HT-29 (cell line): ENCODE measurements at regions not wholly inside any gene's neighbourhood (a gene's known extent, or its start where the extent isn't known, plus 50 kb on each side); places are given as distances from the start of the nearest gene placed in this dataset.
"Not testable (repeated sequence)": the region's sequence is repeated elsewhere in the genome, so short reads cannot be mapped to it uniquely, and the experiment has no call there.

ENCODE experiments used
- DNase-seq: peaks from one replicate; pipeline ENCODE4 v3.0.0-alpha.2; 2015; ENCODE audit warnings: low spot score

- not testable (repeated sequence) for DNase-seq
Measured at GRCh38 chr15:59786466-59786865, 97.3 kb upstream of the BNIP2 start.

DNA sequence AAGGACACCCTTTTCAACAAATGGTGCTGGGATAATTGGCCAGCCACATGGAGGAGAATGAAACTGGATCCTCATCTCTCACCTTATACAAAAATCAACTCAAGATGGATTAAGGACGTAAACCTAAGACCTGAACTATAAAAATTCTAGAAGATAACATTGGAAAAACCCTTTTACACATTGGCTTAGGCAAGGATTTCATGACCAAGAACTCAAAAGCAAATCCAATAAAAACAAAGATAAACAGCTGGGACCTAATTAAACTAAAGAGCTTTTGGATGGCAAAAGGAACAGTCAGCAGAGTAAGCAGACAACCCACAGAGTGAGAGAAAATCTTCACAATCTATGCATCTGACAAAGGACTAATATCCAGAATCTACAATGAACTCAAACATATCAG is 96.9 kb upstream of the BNIP2 start:
- DNase-seq, result not testable (repeated sequence)

- not testable (repeated sequence) for DNase-seq
Measured at GRCh38 chr15:59783774-59784520, 94.8 kb upstream of the BNIP2 start.

DNA sequence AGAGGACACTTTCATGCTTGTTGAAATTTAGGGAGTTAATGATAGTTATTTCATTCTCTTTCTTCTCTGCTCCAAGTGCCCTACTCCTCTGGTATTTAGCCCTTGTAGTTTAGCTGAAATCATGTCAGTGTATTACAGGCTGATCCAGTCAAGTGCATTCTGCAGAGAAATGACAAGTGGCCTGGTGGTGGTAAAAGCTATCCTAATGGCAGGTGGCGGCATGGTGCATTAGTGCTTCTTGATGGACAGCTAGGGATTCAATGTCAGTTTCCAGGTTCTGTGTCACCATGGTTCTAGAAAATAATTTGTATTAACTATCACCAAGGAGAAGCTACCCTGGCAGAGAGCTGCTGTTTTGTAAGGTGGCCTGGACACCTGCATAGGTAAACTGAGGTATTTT is 90.0 kb upstream of the BNIP2 start:
- DNase-seq, result no peak

DNA sequence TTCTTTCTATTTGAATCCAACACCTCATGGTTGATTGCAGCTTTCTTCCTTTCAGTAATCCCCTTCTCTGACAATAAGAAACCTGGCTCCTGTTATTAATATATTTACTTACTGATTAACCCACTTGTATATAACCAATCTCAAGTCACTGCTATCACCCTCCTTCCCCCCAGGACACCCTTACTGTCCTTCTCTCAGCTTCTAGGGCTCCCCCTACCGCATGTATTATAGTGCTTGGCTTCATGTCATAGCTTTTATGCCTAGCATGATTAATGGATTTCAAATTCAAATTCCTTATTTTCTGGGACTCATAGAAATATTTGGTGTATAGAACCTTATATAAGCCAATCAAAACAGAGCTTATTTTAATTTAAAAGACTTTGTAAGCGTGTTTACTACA is 75.7 kb upstream of the BNIP2 start:
- DNase-seq, result peak; percentile 50

GRCh38 chr15:59762558-59762957 is 73.4 kb upstream of the BNIP2 start:
- DNase-seq, result no peak

GRCh38 chr15:59760256-59760655 is 71.1 kb upstream of the BNIP2 start:
- DNase-seq, result not testable (repeated sequence)

GRCh38 chr15:59751552-59752413 is 62.7 kb upstream of the BNIP2 start:
- no peak for DNase-seq

GRCh38 chr15:59746777-59747176 is 57.7 kb upstream of the BNIP2 start:
- DNase-seq, result no peak

GRCh38 chr15:59741274-59741906 is 52.3 kb upstream of the BNIP2 start:
- DNase-seq, result peak; percentile 55

DNA sequence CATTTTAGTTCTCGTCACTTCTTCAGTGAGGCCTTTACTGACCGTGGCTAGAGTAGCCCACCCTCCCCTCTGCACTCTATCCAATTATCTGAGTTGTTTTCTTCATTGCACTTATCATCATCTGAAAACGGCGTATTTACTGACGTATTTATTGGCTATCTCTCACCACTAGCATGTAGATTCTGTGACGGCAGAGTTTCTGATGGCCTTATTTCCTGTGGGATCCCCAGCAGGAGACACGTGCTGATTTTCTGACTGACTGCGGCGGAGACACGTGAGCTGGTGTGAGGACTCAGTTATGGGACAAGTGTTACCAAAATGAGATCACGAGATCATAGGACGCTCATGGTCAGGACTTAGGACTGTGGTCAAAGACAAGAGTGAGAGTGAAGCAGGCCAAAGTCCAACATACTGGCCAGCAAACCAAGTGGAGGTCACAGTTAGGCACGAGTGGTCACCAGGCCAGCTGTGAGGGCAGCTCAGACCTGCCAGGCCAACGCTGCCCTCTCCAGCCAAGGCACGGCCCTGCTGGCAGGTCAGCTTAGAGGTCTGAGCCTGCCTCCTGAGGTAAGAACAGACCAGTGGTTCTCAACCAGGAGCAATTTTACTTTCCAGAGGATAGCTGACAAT is 50.6 kb upstream of the BNIP2 start:
- DNase-seq, result no peak
